Fibroblast of lung (primary cell): ENCODE measurements at regions not wholly inside any gene's neighbourhood (a gene's known extent, or its start where the extent isn't known, plus 50 kb on each side); places are given as distances from the start of the nearest gene placed in this dataset.

Source experiments
- DNase-seq, 2 donors: peaks; one replicate each; pipeline versions ENCODE4 v3.0.0 to v3.0.0-alpha.2; 2010; ENCODE audit warnings: low read depth in 2 of 2
- H2AFZ ChIP-seq: 2 replicates; pipeline ENCODE4 v1.5.1; 2012; ENCODE audit warnings: low read length, control low read depth, inconsistent platforms
- H3K27ac ChIP-seq: 2 replicates; pipeline ENCODE4 v1.5.1; 2011; ENCODE audit warnings: low read length, control low read depth; ENCODE audit not compliant: insufficient read depth
- H3K27me3 ChIP-seq: 2 replicates; pipeline ENCODE4 v1.5.1; 2011; ENCODE audit warnings: mild to moderate bottlenecking, low read length; ENCODE audit not compliant: control insufficient read depth, insufficient read depth
- H3K36me3 ChIP-seq: 2 replicates; pipeline ENCODE4 v1.5.1; 2011; ENCODE audit warnings: low read length; ENCODE audit not compliant: control insufficient read depth, insufficient read depth
- H3K4me1 ChIP-seq: 2 replicates; pipeline ENCODE4 v1.5.1; 2011; ENCODE audit warnings: low read length; ENCODE audit not compliant: control insufficient read depth, insufficient read depth; ENCODE audit errors: extremely low read depth
- H3K4me2 ChIP-seq: 2 replicates; pipeline ENCODE4 v1.5.1; 2011; ENCODE audit warnings: low read length, control low read depth; ENCODE audit not compliant: insufficient read depth; ENCODE audit errors: extremely low read depth
- H3K4me3 ChIP-seq, 4 experiments: fragments of 200-600 bp in 1 of 4; sonication (generic) in 1 of 4; replicated peaks in 1 of 4; 2 replicates each; pipeline ENCODE4 v1.5.1; 2011 to 2016; ENCODE audit warnings: low read length in 4 of 4, low read depth in 3 of 4, mild to moderate bottlenecking in 3 of 4, control low read depth in 2 of 4, inconsistent platforms in 1 of 4, mixed read lengths in 1 of 4; ENCODE audit not compliant: insufficient read depth in 1 of 4; ENCODE audit errors: control extremely low read depth in 1 of 4
- H3K79me2 ChIP-seq: 2 replicates; pipeline ENCODE4 v1.5.1; 2012; ENCODE audit warnings: mild to moderate bottlenecking, low read length, inconsistent platforms; ENCODE audit not compliant: control insufficient read depth, insufficient read depth
- H3K9ac ChIP-seq: 2 replicates; pipeline ENCODE4 v1.5.1; 2011; ENCODE audit warnings: mild to moderate bottlenecking, low read length, control low read depth; ENCODE audit not compliant: insufficient read depth
- H3K9me3 ChIP-seq: 2 replicates; pipeline ENCODE4 v1.5.1; 2012; ENCODE audit warnings: low read depth, low read length; ENCODE audit not compliant: control insufficient read depth, insufficient read depth
- H4K20me1 ChIP-seq: 2 replicates; pipeline ENCODE4 v1.5.1; 2011; ENCODE audit warnings: low read length; ENCODE audit not compliant: control insufficient read depth, insufficient read depth; ENCODE audit errors: extremely low read depth
- EZH2 ChIP-seq: IDR thresholded peaks from 2 replicates; pipeline ENCODE4 v1.5.1; 2012; ENCODE audit warnings: low read length, control low read depth, mild to moderate bottlenecking; ENCODE audit errors: missing control alignments
- TF ChIP-seq, protein P1 (sequence below), 2 donors: IDR thresholded peaks in 1 of 2; conservative IDR thresholded peaks in 1 of 2; 1 replicate in 1 of 2; 2 replicates in 1 of 2; pipeline ENCODE4 v1.5.1; 2011 to 2012; ENCODE audit warnings: low read length in 2 of 2, control low read depth in 1 of 2, inconsistent platforms in 1 of 2, low read depth in 1 of 2, mild to moderate bottlenecking in 1 of 2

DNA sequence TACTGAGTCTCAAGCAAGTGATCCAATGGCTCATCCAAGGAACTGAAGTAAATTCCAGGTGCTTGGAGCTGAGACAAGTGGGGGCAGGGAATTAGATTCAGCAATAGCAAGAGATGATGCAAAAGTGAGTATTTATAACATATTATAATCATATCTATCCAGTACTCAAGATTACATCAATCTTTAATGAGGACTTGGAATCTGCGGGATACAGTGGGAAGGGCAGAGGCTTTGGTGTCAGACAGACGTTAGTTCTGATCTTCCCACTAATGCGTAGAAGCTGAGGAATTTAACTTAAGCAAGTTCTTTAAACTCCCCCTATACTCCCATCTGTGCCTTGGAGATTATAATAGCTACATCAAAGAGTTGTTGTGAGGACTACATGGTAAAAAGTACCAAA is 143.4 kb upstream of the NWD2 start:
- no peaks in the 10 kb centered on the region for H3K79me2 ChIP-seq

DNA sequence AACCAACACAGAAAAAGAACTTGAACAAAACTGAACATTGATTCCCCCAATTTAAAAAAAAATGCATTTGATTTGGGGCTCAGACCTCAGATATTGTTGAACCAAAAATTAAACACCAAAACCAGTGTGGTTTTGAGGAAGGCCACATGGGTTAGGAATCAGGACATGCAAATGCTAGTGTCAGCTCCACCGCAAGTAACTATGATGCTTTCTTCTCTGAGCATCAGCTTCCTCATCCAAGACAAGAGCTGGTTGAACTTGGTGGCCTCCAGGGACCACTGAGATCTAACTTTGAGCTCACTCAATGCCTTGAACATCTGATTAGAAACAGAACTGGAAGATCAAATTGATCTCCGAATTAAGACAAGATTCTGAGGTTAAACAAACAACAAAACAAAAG is 142.9 kb upstream of the NWD2 start:
- Histone ChIP-seq H3K9me3 (no peaks in the 10 kb centered on the region), H3K4me1 (no peaks in the 10 kb centered on the region), H3K79me2 (no peaks in the 10 kb centered on the region), H3K36me3 (no peaks in the 10 kb centered on the region), H3K9ac (no peak overlapping the region), H3K27me3 (no peaks in the 10 kb centered on the region), H3K4me3 (no peak overlapping the region), H3K4me2 (no peak overlapping the region), H4K20me1 (no peaks in the 10 kb centered on the region), H2AFZ (no peak overlapping the region), H3K27ac (no peak overlapping the region)
- TF ChIP-seq, protein P1, sequence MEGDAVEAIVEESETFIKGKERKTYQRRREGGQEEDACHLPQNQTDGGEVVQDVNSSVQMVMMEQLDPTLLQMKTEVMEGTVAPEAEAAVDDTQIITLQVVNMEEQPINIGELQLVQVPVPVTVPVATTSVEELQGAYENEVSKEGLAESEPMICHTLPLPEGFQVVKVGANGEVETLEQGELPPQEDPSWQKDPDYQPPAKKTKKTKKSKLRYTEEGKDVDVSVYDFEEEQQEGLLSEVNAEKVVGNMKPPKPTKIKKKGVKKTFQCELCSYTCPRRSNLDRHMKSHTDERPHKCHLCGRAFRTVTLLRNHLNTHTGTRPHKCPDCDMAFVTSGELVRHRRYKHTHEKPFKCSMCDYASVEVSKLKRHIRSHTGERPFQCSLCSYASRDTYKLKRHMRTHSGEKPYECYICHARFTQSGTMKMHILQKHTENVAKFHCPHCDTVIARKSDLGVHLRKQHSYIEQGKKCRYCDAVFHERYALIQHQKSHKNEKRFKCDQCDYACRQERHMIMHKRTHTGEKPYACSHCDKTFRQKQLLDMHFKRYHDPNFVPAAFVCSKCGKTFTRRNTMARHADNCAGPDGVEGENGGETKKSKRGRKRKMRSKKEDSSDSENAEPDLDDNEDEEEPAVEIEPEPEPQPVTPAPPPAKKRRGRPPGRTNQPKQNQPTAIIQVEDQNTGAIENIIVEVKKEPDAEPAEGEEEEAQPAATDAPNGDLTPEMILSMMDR (conservative IDR thresholded peaks at IDR 0.05 in 1 of 2, IDR thresholded peaks at IDR 0.05 in 1 of 2; ENCODE audit: low read depth in 1 of 2, low read length in 2 of 2) = no peak
- TF ChIP-seq EZH2 = no peak
- DNase-seq = no peak

More for the DNA sequence above, 143.4 kb upstream of the NWD2 start:
- H2AFZ ChIP-seq = no peak overlapping the region
- H3K36me3 ChIP-seq = no peaks in the 10 kb centered on the region
- H3K27ac ChIP-seq = no peak overlapping the region
- no peak for DNase-seq
- no peak for TF ChIP-seq EZH2
- TF ChIP-seq, protein P1 (conservative IDR thresholded peaks at IDR 0.05 in 1 of 2, IDR thresholded peaks at IDR 0.05 in 1 of 2; ENCODE audit: low read depth in 1 of 2, low read length in 2 of 2) = no peak
- no peak overlapping the region for H3K4me3 ChIP-seq
- no peaks in the 10 kb centered on the region for H3K4me1 ChIP-seq
- H3K9ac ChIP-seq = no peak overlapping the region
- H3K9me3 ChIP-seq = no peaks in the 10 kb centered on the region
- no peaks in the 10 kb centered on the region for H3K27me3 ChIP-seq
- H4K20me1 ChIP-seq = no peaks in the 10 kb centered on the region
- no peak overlapping the region for H3K4me2 ChIP-seq

DNA sequence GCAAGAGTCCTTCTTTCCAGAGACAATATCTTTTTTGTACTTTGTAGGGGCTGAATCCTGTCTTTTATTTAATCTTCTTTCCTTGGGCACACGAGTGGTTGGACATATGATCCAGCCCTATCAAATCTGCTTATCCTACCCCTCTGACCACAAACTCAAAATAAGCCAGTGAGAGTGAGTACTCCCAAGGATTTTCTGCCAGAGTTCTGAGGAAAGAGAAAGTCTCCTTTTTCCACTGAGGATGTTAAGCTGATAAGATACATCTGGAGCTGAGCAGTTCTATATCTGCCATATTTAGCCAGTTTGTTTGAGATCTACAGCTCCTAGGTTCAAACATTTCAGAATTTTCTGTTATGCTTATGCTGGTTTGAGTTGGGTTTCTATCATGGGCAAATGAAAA is 134.8 kb upstream of the NWD2 start:
- H3K79me2 ChIP-seq = no peaks in the 10 kb centered on the region
- no peaks in the 10 kb centered on the region for H3K4me1 ChIP-seq
- H3K27ac ChIP-seq = no peak overlapping the region
- no peak for DNase-seq
- no peaks in the 10 kb centered on the region for H3K36me3 ChIP-seq
- H3K9ac ChIP-seq = no peak overlapping the region
- no peak overlapping the region for H3K4me3 ChIP-seq
- H3K27me3 ChIP-seq = no peaks in the 10 kb centered on the region
- no peak overlapping the region for H2AFZ ChIP-seq
- no peaks in the 10 kb centered on the region for H4K20me1 ChIP-seq
- TF ChIP-seq, protein P1 (conservative IDR thresholded peaks at IDR 0.05 in 1 of 2, IDR thresholded peaks at IDR 0.05 in 1 of 2; ENCODE audit: low read depth in 1 of 2, low read length in 2 of 2) = no peak
- TF ChIP-seq EZH2 = no peak
- no peaks in the 10 kb centered on the region for H3K9me3 ChIP-seq
- no peak overlapping the region for H3K4me2 ChIP-seq
